ENCODE measurements at regions not wholly inside any gene's neighbourhood (a gene's known extent, or its start where the extent isn't known, plus 50 kb on each side); places are given as distances from the start of the nearest gene placed in this dataset.
"Not testable (repeated sequence)": the region's sequence is repeated elsewhere in the genome, so short reads cannot be mapped to it uniquely, and the experiment has no call there.

DNA sequence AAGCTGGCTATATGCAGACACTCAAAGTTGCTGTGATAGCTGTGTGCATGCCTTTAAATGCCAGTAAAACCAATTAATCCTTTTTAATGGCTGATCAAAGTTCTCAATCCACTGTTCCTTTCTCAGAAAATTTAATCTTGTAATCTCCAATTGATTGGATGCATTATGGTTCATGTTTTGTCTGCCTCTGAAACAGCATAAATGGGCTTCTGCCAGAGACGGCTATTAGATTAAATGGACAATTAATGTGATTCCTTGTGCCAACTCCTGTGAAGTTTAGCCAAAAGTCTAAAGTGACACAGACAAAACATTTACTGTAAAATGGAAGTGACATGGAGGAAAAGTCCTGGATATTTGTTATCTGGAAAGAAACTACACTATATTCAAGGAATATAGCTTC lies 952.5 kb upstream of the FAT3 start:
- Histone ChIP-seq H3K36me3 (ENCODE audit: insufficient read depth, low read depth, low read length) (no peaks in the 10 kb centered on the region), H3K9ac (ENCODE audit: low read depth, low read length) (no peak overlapping the region), H3K27ac (ENCODE audit: low read length) (no peak overlapping the region)

DNA sequence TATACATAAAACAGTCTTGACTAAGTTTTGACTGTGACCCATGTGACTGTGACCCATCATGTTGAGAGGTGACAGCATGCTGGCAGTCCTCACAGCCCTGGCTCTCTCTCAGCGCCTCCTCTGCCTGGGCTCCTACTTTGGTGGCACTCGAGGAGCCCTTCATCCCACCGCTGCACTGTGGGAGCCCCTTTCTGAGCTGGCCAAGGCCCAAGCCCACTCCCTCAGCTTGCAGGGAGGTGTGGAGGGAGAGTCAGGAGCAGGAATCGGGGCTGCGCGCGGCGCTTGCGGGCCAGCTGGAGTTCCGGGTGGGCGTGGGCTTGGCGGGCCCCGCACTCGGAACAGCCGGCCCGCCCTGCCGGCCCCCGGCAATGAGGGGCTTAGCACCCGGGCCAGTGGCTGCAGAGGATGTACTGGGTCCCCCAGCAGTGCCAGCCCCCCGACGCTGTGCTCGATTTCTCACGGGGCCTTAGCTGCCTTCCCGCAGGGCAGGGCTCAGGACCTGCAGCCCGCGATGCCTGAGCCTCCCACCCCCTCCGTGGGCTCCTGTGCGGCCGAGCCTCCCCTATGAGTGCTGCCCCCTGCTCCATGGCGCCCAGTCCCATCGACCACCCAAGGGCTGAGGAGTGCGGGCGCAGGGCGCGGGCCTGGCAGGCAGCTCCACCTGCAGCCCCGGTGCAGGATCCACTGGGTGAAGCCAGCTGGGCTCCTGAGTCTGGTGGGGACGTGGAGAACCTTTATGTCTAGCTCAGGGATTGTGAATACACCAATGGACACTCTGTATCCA lies 955.9 kb upstream of the FAT3 start:
- not testable (repeated sequence) for H3K27me3 ChIP-seq (ENCODE audit: insufficient read depth, low read length); H3K36me3 ChIP-seq (ENCODE audit: insufficient read depth, low read depth, low read length); H3K4me1 ChIP-seq (ENCODE audit: insufficient read depth, low read length); H3K27ac ChIP-seq (ENCODE audit: low read length); H3K9ac ChIP-seq (ENCODE audit: low read depth, low read length); H3K4me3 ChIP-seq (ENCODE audit: low read length); H3K9me3 ChIP-seq (ENCODE audit: insufficient read depth, low read depth, low read length)

More for the DNA sequence above, 952.5 kb upstream of the FAT3 start:
- H3K27me3 ChIP-seq (ENCODE audit: insufficient read depth, low read length) = no peaks in the 10 kb centered on the region
- no peaks in the 10 kb centered on the region for H3K9me3 ChIP-seq (ENCODE audit: insufficient read depth, low read depth, low read length)
- H3K4me1 ChIP-seq (ENCODE audit: insufficient read depth, low read length) = no peaks in the 10 kb centered on the region
- H3K4me3 ChIP-seq (ENCODE audit: low read length) = no peak overlapping the region

DNA sequence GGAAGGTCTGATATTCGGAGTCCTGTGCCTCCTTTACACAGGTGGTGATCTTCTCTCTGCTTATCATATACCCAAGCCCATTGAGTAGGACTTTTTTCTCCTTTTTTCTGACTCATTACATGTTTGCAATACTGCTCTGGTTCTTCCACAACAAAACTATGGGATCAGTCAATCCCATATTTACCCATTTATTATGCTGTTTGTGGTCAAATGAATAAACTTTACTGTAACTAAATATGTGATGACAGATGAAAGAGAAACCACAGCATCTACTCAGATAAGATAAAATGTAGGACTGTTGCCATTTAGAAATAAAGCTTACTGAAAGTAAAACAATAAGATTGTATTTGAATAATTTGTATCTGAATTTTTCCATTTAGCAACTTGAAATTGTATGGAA lies 958.7 kb upstream of the FAT3 start:
- no peak overlapping the region for H3K27ac ChIP-seq (ENCODE audit: low read length)
- no peaks in the 10 kb centered on the region for H3K36me3 ChIP-seq (ENCODE audit: insufficient read depth, low read depth, low read length)
- no peak overlapping the region for H3K4me3 ChIP-seq (ENCODE audit: low read length)
- H3K27me3 ChIP-seq (ENCODE audit: insufficient read depth, low read length) = no peaks in the 10 kb centered on the region
- no peaks in the 10 kb centered on the region for H3K9me3 ChIP-seq (ENCODE audit: insufficient read depth, low read depth, low read length)
- H3K4me1 ChIP-seq (ENCODE audit: insufficient read depth, low read length) = no peaks in the 10 kb centered on the region
- no peak overlapping the region for H3K9ac ChIP-seq (ENCODE audit: low read depth, low read length)

DNA sequence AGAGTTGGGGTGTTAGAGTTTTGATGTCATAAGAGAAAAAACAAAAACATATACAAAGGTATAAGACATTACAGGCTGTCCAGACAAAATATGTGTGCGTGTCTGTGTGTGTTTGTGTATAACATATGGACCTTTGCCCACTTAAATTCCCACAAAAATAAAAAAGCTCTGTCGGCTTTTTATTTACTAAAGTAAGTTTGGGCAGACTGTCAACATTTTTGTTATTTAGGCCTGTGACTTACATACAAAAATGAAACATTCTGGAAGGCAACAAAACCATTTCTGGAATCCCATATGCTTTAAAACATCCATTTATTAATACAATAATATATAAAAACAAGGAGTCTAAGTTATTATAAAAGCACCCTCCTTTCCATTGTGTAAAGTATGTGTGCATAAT lies 960.1 kb upstream of the FAT3 start:
- H3K4me1 ChIP-seq (ENCODE audit: insufficient read depth, low read length) = no peaks in the 10 kb centered on the region
- H3K4me3 ChIP-seq (ENCODE audit: low read length) = no peak overlapping the region
- no peaks in the 10 kb centered on the region for H3K9me3 ChIP-seq (ENCODE audit: insufficient read depth, low read depth, low read length)
- no peaks in the 10 kb centered on the region for H3K36me3 ChIP-seq (ENCODE audit: insufficient read depth, low read depth, low read length)
- no peaks in the 10 kb centered on the region for H3K27me3 ChIP-seq (ENCODE audit: insufficient read depth, low read length)
- H3K9ac ChIP-seq (ENCODE audit: low read depth, low read length) = no peak overlapping the region
- no peak overlapping the region for H3K27ac ChIP-seq (ENCODE audit: low read length)

DNA sequence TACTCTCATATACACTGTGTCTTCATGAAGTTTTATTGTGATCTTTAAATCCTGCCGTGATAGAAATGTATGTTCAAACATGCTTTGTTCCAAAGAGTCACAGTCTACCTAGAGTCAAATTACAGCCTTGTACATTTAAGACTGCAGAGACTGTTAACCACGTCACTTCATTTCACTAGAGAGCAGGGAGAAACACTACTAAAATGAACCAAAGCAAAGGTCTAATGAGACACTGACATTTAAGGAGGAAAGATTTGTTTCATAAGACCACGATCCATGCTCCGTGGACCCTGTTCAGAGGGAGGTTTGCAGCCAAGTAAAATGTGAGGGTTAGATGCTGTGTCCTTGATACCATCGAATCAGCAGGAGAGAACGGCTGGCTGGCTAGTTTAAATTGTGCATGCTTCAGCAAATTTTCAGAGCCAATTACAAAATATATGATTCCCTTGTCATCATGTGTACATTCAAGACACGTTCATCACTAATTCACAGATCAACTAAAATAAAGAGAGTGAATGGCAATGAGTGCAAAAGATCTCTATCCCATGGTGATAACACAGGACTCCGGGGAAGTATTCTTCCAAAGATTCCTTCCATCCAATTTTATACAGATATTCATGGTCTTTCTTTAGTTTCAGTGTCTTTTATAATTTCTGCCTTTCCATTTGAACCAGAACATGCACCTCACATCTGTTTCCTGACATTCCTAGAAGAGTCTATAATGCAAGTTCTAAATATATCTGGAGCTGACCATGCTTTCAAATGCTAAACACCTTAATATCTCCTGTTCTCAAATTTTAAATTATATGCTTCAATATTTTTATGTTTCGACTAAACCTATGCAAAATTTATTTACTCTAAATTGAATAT lies 960.9 kb upstream of the FAT3 start:
- no peak overlapping the region for H3K4me3 ChIP-seq (ENCODE audit: low read length)
- no peaks in the 10 kb centered on the region for H3K36me3 ChIP-seq (ENCODE audit: insufficient read depth, low read depth, low read length)
- no peaks in the 10 kb centered on the region for H3K27me3 ChIP-seq (ENCODE audit: insufficient read depth, low read length)
- H3K4me1 ChIP-seq (ENCODE audit: insufficient read depth, low read length) = no peaks in the 10 kb centered on the region
- H3K9me3 ChIP-seq (ENCODE audit: insufficient read depth, low read depth, low read length) = no peaks in the 10 kb centered on the region
- H3K9ac ChIP-seq (ENCODE audit: low read depth, low read length) = no peak overlapping the region
- H3K27ac ChIP-seq (ENCODE audit: low read length) = no peak overlapping the region

DNA sequence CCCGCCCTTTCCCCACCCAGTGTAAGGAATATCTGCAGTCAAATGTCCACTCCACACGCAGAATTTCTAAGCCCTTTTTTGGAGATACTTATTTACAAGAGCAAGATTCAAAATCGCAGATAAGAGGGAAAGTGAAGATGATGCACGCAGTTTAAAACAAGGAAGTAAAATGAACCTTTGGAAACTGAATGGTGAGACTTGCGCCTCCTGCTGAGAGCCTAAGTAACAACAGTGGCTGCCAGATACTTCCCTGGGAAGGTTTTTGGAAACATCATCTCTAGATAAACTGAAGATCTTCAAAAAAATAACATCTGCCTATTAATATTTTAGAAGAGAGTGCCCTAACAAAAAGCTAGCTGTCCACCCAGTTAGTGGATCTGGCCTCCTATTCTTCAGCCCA lies 963.1 kb upstream of the FAT3 start:
- no peaks in the 10 kb centered on the region for H3K36me3 ChIP-seq (ENCODE audit: insufficient read depth, low read depth, low read length)
- H3K9ac ChIP-seq (ENCODE audit: low read depth, low read length) = no peak overlapping the region
- H3K4me3 ChIP-seq (ENCODE audit: low read length) = no peak overlapping the region
- no peak overlapping the region for H3K27ac ChIP-seq (ENCODE audit: low read length)
- no peaks in the 10 kb centered on the region for H3K9me3 ChIP-seq (ENCODE audit: insufficient read depth, low read depth, low read length)
- no peaks in the 10 kb centered on the region for H3K27me3 ChIP-seq (ENCODE audit: insufficient read depth, low read length)
- H3K4me1 ChIP-seq (ENCODE audit: insufficient read depth, low read length) = no peaks in the 10 kb centered on the region

DNA sequence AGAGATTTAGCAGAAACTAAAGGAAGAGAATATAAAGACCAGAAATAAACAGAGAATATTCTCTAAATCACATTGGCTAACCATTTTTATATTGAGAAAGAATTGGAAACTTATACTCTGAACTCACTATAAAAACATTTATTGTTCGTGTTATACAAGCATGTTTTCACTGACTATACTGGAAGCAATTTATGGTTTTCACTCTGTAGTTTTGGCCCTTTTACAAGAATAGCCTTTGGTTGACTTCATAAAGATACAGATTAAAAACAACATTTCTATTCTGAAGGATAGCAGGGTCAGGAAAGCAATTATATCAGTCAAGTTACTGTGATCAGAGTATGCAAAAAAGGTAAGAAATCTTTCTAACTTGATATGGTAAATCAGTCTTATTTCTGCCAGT lies 965.7 kb upstream of the FAT3 start:
- H3K36me3 ChIP-seq (ENCODE audit: insufficient read depth, low read depth, low read length) = no peaks in the 10 kb centered on the region
- H3K4me3 ChIP-seq (ENCODE audit: low read length) = no peak overlapping the region
- H3K4me1 ChIP-seq (ENCODE audit: insufficient read depth, low read length) = no peaks in the 10 kb centered on the region
- no peak overlapping the region for H3K9ac ChIP-seq (ENCODE audit: low read depth, low read length)
- H3K27ac ChIP-seq (ENCODE audit: low read length) = no peak overlapping the region
- H3K27me3 ChIP-seq (ENCODE audit: insufficient read depth, low read length) = no peaks in the 10 kb centered on the region
- no peaks in the 10 kb centered on the region for H3K9me3 ChIP-seq (ENCODE audit: insufficient read depth, low read depth, low read length)

DNA sequence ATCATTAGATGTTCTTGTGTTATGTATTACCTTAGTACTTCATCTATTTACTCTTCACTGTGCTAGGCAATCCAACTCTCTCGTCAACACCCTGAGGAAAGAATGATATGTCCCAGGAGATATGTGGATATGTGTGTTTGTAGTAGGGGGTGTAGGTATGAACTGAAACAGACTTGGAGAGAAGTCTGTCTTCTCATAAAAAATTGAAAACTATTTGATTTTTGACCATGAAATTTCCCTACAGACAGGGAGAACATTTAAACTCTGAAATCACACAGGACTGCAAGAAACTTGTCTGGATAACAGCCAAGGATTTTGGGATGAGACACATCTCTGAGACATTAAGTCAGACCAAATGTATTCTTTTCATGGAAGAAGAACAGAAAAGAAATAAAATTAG lies 967.0 kb upstream of the FAT3 start:
- Histone ChIP-seq H3K27ac (ENCODE audit: low read length) (no peak overlapping the region), H3K4me1 (ENCODE audit: insufficient read depth, low read length) (no peaks in the 10 kb centered on the region), H3K9me3 (ENCODE audit: insufficient read depth, low read depth, low read length) (no peaks in the 10 kb centered on the region), H3K9ac (ENCODE audit: low read depth, low read length) (no peak overlapping the region), H3K4me3 (ENCODE audit: low read length) (no peak overlapping the region), H3K36me3 (ENCODE audit: insufficient read depth, low read depth, low read length) (no peaks in the 10 kb centered on the region), H3K27me3 (ENCODE audit: insufficient read depth, low read length) (no peaks in the 10 kb centered on the region)

DNA sequence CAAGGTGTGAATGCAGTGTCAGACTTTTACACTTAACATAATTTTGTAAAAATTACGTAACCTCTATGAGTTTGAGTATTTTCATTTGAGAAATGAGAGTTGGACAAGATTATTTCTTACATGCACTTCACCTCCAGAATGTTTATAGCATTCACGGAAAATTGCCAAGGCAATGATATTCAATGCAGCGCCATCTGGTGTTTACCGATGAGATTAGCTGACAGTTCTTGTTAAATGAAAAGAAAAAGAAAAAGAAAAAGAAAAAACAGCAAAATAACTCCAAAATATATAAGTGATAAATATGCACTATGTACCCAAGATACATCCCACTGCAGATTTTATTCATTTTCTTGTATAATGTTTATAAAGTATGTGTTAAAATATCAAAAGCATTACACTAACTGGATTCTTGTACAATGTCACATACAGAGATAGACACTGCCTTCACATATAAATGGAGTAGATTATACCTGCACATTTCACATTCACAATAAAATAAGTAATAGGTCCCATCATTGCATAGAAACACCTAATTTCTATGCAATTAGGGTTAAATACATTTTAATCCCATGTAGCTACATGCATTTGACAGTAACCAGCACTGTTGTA lies 976.3 kb upstream of the FAT3 start:
- no peak overlapping the region for H3K9ac ChIP-seq (ENCODE audit: low read depth, low read length)
- no peaks in the 10 kb centered on the region for H3K36me3 ChIP-seq (ENCODE audit: insufficient read depth, low read depth, low read length)
- H3K4me3 ChIP-seq (ENCODE audit: low read length) = no peak overlapping the region
- no peaks in the 10 kb centered on the region for H3K4me1 ChIP-seq (ENCODE audit: insufficient read depth, low read length)
- H3K27me3 ChIP-seq (ENCODE audit: insufficient read depth, low read length) = no peaks in the 10 kb centered on the region
- no peak overlapping the region for H3K27ac ChIP-seq (ENCODE audit: low read length)
- H3K9me3 ChIP-seq (ENCODE audit: insufficient read depth, low read depth, low read length) = no peaks in the 10 kb centered on the region

DNA sequence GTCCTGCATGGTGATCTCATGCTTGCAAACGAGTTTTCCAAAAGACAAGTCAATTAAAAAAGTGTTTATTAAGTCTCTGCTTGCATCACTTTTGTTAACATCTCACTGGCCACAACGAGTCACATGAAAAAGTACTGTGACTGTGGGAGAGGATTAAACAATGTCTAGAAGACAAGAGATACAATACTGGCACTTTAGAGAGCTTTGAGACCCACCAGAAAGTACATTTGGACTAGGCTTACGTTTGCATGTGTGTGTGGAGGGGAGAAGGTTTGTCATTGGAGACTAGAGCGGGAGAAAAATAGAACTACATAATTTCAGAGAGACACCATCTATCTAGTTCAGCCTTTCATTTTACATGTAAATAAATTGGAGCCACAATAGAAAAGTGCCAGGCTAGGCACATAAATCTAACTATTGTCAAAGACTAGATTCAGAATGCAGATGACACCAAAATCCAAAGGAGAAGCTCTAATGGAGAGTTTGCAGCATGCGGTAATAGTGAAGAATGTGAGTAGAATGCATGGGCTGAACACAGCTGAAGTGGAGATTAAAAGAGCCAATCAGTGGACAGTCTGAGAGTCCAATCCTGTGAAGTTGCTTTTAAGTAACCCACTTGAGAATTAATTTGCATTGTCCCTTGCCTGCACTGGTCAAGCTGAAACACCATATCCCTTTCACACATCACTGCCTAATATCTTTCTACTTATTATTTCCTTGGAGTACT lies 977.4 kb upstream of the FAT3 start:
- no peak overlapping the region for H3K27ac ChIP-seq (ENCODE audit: low read length)
- no peak overlapping the region for H3K4me3 ChIP-seq (ENCODE audit: low read length)
- no peaks in the 10 kb centered on the region for H3K36me3 ChIP-seq (ENCODE audit: insufficient read depth, low read depth, low read length)
- H3K9ac ChIP-seq (ENCODE audit: low read depth, low read length) = no peak overlapping the region
- no peaks in the 10 kb centered on the region for H3K9me3 ChIP-seq (ENCODE audit: insufficient read depth, low read depth, low read length)
- no peaks in the 10 kb centered on the region for H3K4me1 ChIP-seq (ENCODE audit: insufficient read depth, low read length)
- no peaks in the 10 kb centered on the region for H3K27me3 ChIP-seq (ENCODE audit: insufficient read depth, low read length)

DNA sequence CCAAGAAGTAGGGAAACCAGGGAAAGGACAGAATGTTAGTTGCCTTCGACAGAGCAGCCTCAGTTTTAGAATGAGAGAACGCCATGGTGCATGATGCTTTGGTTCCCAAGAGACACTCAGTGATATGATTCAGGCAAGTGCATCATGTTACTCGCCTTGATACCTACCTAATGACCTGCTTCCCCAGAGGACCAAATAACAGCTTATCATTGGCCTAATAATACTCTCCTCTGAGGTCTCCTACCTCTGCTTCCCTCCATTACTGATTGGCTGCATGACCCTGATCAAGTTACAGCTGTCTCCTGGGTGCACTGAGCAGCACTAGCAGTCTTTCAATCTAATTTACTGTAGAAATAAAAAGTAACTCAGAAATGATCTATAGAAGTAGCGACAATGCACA lies 979.7 kb upstream of the FAT3 start:
- Histone ChIP-seq H3K9ac (ENCODE audit: low read depth, low read length) (no peak overlapping the region), H3K36me3 (ENCODE audit: insufficient read depth, low read depth, low read length) (no peaks in the 10 kb centered on the region), H3K27ac (ENCODE audit: low read length) (no peak overlapping the region), H3K9me3 (ENCODE audit: insufficient read depth, low read depth, low read length) (no peaks in the 10 kb centered on the region), H3K27me3 (ENCODE audit: insufficient read depth, low read length) (no peaks in the 10 kb centered on the region), H3K4me1 (ENCODE audit: insufficient read depth, low read length) (no peaks in the 10 kb centered on the region), H3K4me3 (ENCODE audit: low read length) (no peak overlapping the region)

All from iPS-20b (cell line).